GM19463 (cell line): ENCODE measurements at regions not wholly inside any gene's neighbourhood (a gene's known extent, or its start where the extent isn't known, plus 50 kb on each side); places are given as distances from the start of the nearest gene placed in this dataset.

Source experiments
- ATAC-seq: cut with Tn5 transposase; IDR thresholded peaks from one replicate; pipeline ENCODE4 v1.9.1; 2021; ENCODE audit warnings: mild to moderate bottlenecking, moderate library complexity; ENCODE audit not compliant: unreplicated experiment

- ATAC-seq = no peak
Observed at GRCh38 chr7:21200503-21200902, 227.4 kb upstream of the SP4 start.

- no peak for ATAC-seq
Observed at GRCh38 chr7:21214657-21215056, 213.2 kb upstream of the SP4 start.

GRCh38 chr7:21215307-21215706 is 212.6 kb upstream of the SP4 start:
- no peak for ATAC-seq

- ATAC-seq = no peak
Observed at GRCh38 chr7:21217365-21217764, 210.5 kb upstream of the SP4 start.

- ATAC-seq = no peak
Observed at GRCh38 chr7:21218155-21218554, 209.7 kb upstream of the SP4 start.

- ATAC-seq = no peak
Observed at GRCh38 chr7:21221130-21221529, 206.8 kb upstream of the SP4 start.

- ATAC-seq = no peak
Observed at GRCh38 chr7:21238400-21239116, 189.3 kb upstream of the SP4 start.

- no peak for ATAC-seq
Observed at GRCh38 chr7:21243265-21243664, 184.6 kb upstream of the SP4 start.

GRCh38 chr7:21251151-21251800 is 176.6 kb upstream of the SP4 start:
- ATAC-seq = no peak

- no peak for ATAC-seq
Observed at GRCh38 chr7:21253740-21254687, 173.9 kb upstream of the SP4 start.

GRCh38 chr7:21256310-21256877 is 171.5 kb upstream of the SP4 start:
- no peak for ATAC-seq

- ATAC-seq = no peak
Observed at GRCh38 chr7:21260939-21261338, 166.9 kb upstream of the SP4 start.

- peak; percentile 80 for ATAC-seq
Observed at GRCh38 chr7:21261627-21262594, 166.0 kb upstream of the SP4 start.

GRCh38 chr7:21269021-21269420 is 158.9 kb upstream of the SP4 start:
- no peak for ATAC-seq

- ATAC-seq = no peak
Observed at GRCh38 chr7:21276471-21277035, 151.3 kb upstream of the SP4 start.

GRCh38 chr7:21278944-21279343 is 148.9 kb upstream of the SP4 start:
- no peak for ATAC-seq

GRCh38 chr7:21281193-21281592 is 146.7 kb upstream of the SP4 start:
- no peak for ATAC-seq

- no peak for ATAC-seq
Observed at GRCh38 chr7:21293771-21294170, 134.1 kb upstream of the SP4 start.

GRCh38 chr7:21299766-21300165 is 128.1 kb upstream of the SP4 start:
- no peak for ATAC-seq

GRCh38 chr7:21300692-21301091 is 127.2 kb upstream of the SP4 start:
- ATAC-seq = no peak
